OCI-LY1 (cell line): ENCODE measurements at regions not wholly inside any gene's neighbourhood (a gene's known extent, or its start where the extent isn't known, plus 50 kb on each side); places are given as distances from the start of the nearest gene placed in this dataset.

Source experiments
- H2AFZ ChIP-seq: fragments of 200-600 bp; sonication (generic), shearing (Covaris generic); 2 replicates; pipeline ENCODE4 v1.6.0; 2014; ENCODE audit warnings: antibody characterized with exemption, mild to moderate bottlenecking, low read length
- H3F3A ChIP-seq: fragments of 200-600 bp; sonication (generic), shearing (Covaris generic); 2 replicates; pipeline ENCODE4 v1.6.0; 2014; ENCODE audit warnings: mild to moderate bottlenecking, antibody characterized with exemption, low read length, moderate library complexity; ENCODE audit not compliant: insufficient read depth
- H3K27ac ChIP-seq: fragments of 200-600 bp; sonication (generic); 2 replicates; pipeline ENCODE4 v1.5.1; 2014; ENCODE audit warnings: low read length, mixed run types, mild to moderate bottlenecking, low read depth; ENCODE audit not compliant: poor library complexity, severe bottlenecking
- H3K27me3 ChIP-seq: fragments of 200-600 bp; sonication (generic); 2 replicates; pipeline ENCODE4 v1.6.0; 2014; ENCODE audit warnings: antibody characterized with exemption, mild to moderate bottlenecking, low read length, moderate library complexity; ENCODE audit not compliant: insufficient read depth
- H3K36me3 ChIP-seq: fragments of 200-600 bp; sonication (generic); 2 replicates; pipeline ENCODE4 v1.6.1; 2014; ENCODE audit warnings: mild to moderate bottlenecking, antibody characterized with exemption, low read length, moderate library complexity, mixed read lengths; ENCODE audit not compliant: insufficient read depth
- H3K4me1 ChIP-seq: fragments of 200-600 bp; sonication (generic); 2 replicates; pipeline ENCODE4 v1.5.1; 2014; ENCODE audit warnings: mild to moderate bottlenecking, low read length, moderate library complexity; ENCODE audit not compliant: insufficient read depth, severe bottlenecking
- H3K4me2 ChIP-seq: fragments of 200-600 bp; sonication (generic), shearing (Covaris generic); 2 replicates; pipeline ENCODE4 v1.6.1; 2014; ENCODE audit warnings: low read length
- H3K4me3 ChIP-seq: fragments of 200-600 bp; sonication (generic); 2 replicates; pipeline ENCODE4 v1.5.1; 2014; ENCODE audit warnings: low read length, low read depth, mild to moderate bottlenecking, mixed read lengths; ENCODE audit not compliant: poor library complexity, severe bottlenecking
- H3K79me2 ChIP-seq: fragments of 200-600 bp; shearing (Covaris generic); 2 replicates; pipeline ENCODE4 v1.6.1; 2016; ENCODE audit warnings: mixed run types, low read length, mixed read lengths; ENCODE audit not compliant: insufficient read depth
- H3K9ac ChIP-seq: fragments of 200-600 bp; sonication (generic), shearing (Covaris generic); 2 replicates; pipeline ENCODE4 v1.6.1; 2014; ENCODE audit warnings: mild to moderate bottlenecking, low read length, mixed read lengths
- H3K9me2 ChIP-seq: fragments of 200-600 bp; sonication (generic), shearing (Covaris generic); 2 replicates; pipeline ENCODE4 v1.6.1; 2014; ENCODE audit warnings: low read depth, mild to moderate bottlenecking, low read length, mixed read lengths
- H3K9me3 ChIP-seq: fragments of 200-600 bp; shearing (Covaris generic); 2 replicates; pipeline ENCODE4 v1.6.1; 2014; ENCODE audit warnings: low read length, mixed read lengths
- H4K20me1 ChIP-seq: fragments of 200-600 bp; sonication (generic), shearing (Covaris generic); 2 replicates; pipeline ENCODE4 v1.6.0; 2016; ENCODE audit warnings: mild to moderate bottlenecking, low read length; ENCODE audit not compliant: insufficient read depth
- CTCF ChIP-seq: fragments of 200-600 bp; sonication (generic), shearing (Covaris generic); IDR thresholded peaks from 2 replicates; pipeline ENCODE4 v1.5.1; 2017; ENCODE audit warnings: mild to moderate bottlenecking, antibody characterized with exemption, low read length, moderate library complexity, mixed read lengths
- EZH2 ChIP-seq: fragments of 200-600 bp; sonication (generic), shearing (Covaris generic); IDR thresholded peaks from 2 replicates; pipeline ENCODE4 v1.8.0; 2017; ENCODE audit warnings: borderline replicate concordance, mixed run types, mild to moderate bottlenecking, antibody characterized with exemption, low read length, moderate library complexity, mixed read lengths

GRCh38 chr9:10867194-10867593, 254.4 kb upstream of the PTPRD start:
- TF ChIP-seq CTCF, result no peak
- TF ChIP-seq EZH2, result no peak
- no peak overlapping the region for H3K27ac ChIP-seq
- no peaks in the 10 kb centered on the region for H3K9me2 ChIP-seq
- no peaks in the 10 kb centered on the region for H3K79me2 ChIP-seq
- H3K27me3 ChIP-seq, result no peaks in the 10 kb centered on the region
- H3K36me3 ChIP-seq, result no peaks in the 10 kb centered on the region
- H3K9ac ChIP-seq, result no peak overlapping the region
- no peaks in the 10 kb centered on the region for H4K20me1 ChIP-seq
- no peak overlapping the region for H2AFZ ChIP-seq
- no peaks in the 10 kb centered on the region for H3K9me3 ChIP-seq
- no peaks in the 10 kb centered on the region for H3F3A ChIP-seq
- H3K4me3 ChIP-seq, result no peak overlapping the region
- no peak overlapping the region for H3K4me2 ChIP-seq
- H3K4me1 ChIP-seq, result no peaks in the 10 kb centered on the region

- Histone ChIP-seq H3K9me2 (no peaks in the 10 kb centered on the region), H3K4me3 (no peak overlapping the region), H3K4me2 (no peak overlapping the region)
These were observed 256.9 kb upstream of the PTPRD start for GRCh38 chr9:10869687-10870086.

GRCh38 chr9:10873999-10874398, 261.2 kb upstream of the PTPRD start:
- Histone ChIP-seq H3K9me2 (no peaks in the 10 kb centered on the region), H3K9me3 (no peaks in the 10 kb centered on the region), H3K9ac (no peak overlapping the region), H3K4me3 (no peak overlapping the region), H3K36me3 (no peaks in the 10 kb centered on the region), H3K4me2 (no peak overlapping the region), H3F3A (no peaks in the 10 kb centered on the region), H3K79me2 (no peaks in the 10 kb centered on the region), H3K4me1 (no peaks in the 10 kb centered on the region), H4K20me1 (no peaks in the 10 kb centered on the region), H3K27me3 (no peaks in the 10 kb centered on the region), H2AFZ (no peak overlapping the region), H3K27ac (no peak overlapping the region)
- no peak for TF ChIP-seq CTCF
- TF ChIP-seq EZH2, result no peak

More at GRCh38 chr9:10869687-10870086, 256.9 kb upstream of the PTPRD start:
- H3K27me3 ChIP-seq, result no peaks in the 10 kb centered on the region
- TF ChIP-seq EZH2, result no peak
- no peak for TF ChIP-seq CTCF
- no peak overlapping the region for H2AFZ ChIP-seq
- no peaks in the 10 kb centered on the region for H3F3A ChIP-seq
- H3K9ac ChIP-seq, result no peak overlapping the region
- no peaks in the 10 kb centered on the region for H3K36me3 ChIP-seq
- H4K20me1 ChIP-seq, result no peaks in the 10 kb centered on the region
- H3K4me1 ChIP-seq, result no peaks in the 10 kb centered on the region
- no peak overlapping the region for H3K27ac ChIP-seq
- H3K79me2 ChIP-seq, result no peaks in the 10 kb centered on the region
- H3K9me3 ChIP-seq, result no peaks in the 10 kb centered on the region
